Mesodermal cell (in vitro differentiated cells): ENCODE measurements at regions not wholly inside any gene's neighbourhood (a gene's known extent, or its start where the extent isn't known, plus 50 kb on each side); places are given as distances from the start of the nearest gene placed in this dataset.
"Not testable (repeated sequence)": the region's sequence is repeated elsewhere in the genome, so short reads cannot be mapped to it uniquely, and the experiment has no call there.

Source experiments
- H3K27ac ChIP-seq: 2 replicates; pipeline ENCODE4 v1.7.0; 2013; ENCODE audit warnings: mild to moderate bottlenecking, low read depth, low read length, moderate library complexity; ENCODE audit not compliant: severe bottlenecking
- H3K36me3 ChIP-seq: 2 replicates; pipeline ENCODE4 v1.7.1; 2013; ENCODE audit warnings: mild to moderate bottlenecking, low read length, moderate library complexity; ENCODE audit not compliant: control insufficient read depth, insufficient read depth
- H3K4me1 ChIP-seq: one replicate; pipeline ENCODE4 v1.7.1; 2013; ENCODE audit warnings: mild to moderate bottlenecking, low read length; ENCODE audit not compliant: insufficient read depth, control insufficient read depth, poor library complexity, severe bottlenecking
- H3K4me3 ChIP-seq: 2 replicates; pipeline ENCODE4 v1.7.0; 2013; ENCODE audit warnings: low read length, control low read depth, mild to moderate bottlenecking; ENCODE audit not compliant: insufficient read depth, poor library complexity, severe bottlenecking; ENCODE audit errors: extremely low read depth
- H3K9me3 ChIP-seq: 2 replicates; pipeline ENCODE4 v1.7.1; 2013; ENCODE audit warnings: mild to moderate bottlenecking, low read length, moderate library complexity; ENCODE audit not compliant: control insufficient read depth
- WGBS, 2 experiments: methylation state at CpG; one replicate each; pipeline ENCODE4 v1.1.5; 2013; ENCODE audit warnings: missing lambda C conversion rate in 2 of 2; ENCODE audit not compliant: insufficient coverage in 2 of 2; 5-methylcytosine and 5-hydroxymethylcytosine counted together

DNA sequence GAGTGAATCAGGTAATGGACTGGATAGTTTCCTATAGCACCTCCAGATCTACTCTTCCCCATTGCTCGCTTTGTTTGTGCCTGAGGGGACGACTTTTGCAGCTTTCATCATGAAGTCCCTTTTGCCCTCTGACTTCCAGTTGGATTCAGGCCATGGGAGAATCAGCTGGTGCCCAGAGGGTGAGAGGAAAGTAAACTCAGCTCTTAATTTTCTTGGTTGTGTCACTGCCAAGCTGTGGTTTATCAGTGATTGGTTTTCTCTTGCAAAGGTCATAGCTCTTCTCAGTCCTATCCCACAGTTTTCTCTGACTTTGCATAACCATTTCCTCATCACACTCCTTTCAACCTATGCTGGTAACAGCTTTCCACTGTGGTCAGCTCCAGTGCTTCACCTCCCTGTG is 200.1 kb downstream of the KCNJ2 start:
- WGBS, 2 experiments: 93 to 100% methylated on average over 2 of the region's 2 CpGs
- Histone ChIP-seq H3K9me3 (peaks cover 3% of the 10 kb centered on the region), H3K4me3 (no peak overlapping the region), H3K27ac (no peak overlapping the region), H3K4me1 (peaks cover 14% of the 10 kb centered on the region), H3K36me3 (no peaks in the 10 kb centered on the region)

- H3K4me3 ChIP-seq: no peak overlapping the region
- H3K27ac ChIP-seq: no peak overlapping the region
- 83 to 100% methylated on average over 3 of the region's 4 CpGs for WGBS, 2 experiments
- H3K36me3 ChIP-seq: no peaks in the 10 kb centered on the region
- H3K9me3 ChIP-seq: peaks cover 3% of the 10 kb centered on the region
- H3K4me1 ChIP-seq: peaks cover 11% of the 10 kb centered on the region
Observed at GRCh38 chr17:70370816-70371215, 201.5 kb downstream of the KCNJ2 start.

DNA sequence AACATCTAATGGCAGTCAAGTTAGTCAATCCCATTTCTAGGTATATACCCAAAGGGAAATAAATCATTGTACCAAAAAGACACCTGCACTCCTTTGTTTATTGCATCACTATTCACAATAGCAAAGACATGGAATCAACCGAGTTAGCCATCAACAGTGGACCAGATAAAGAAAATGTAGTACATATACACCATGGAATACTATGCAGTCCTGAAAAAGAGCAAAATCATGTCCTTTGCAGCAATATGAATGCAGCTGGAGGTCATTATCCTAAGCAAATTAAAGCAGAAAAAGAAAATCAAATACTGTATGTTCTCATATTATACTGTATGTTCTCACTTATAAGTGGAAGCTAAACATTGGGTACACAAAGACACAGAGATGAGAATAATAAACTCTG is 204.0 kb downstream of the KCNJ2 start:
- Histone ChIP-seq H3K9me3 (peaks cover 3% of the 10 kb centered on the region), H3K36me3 (no peaks in the 10 kb centered on the region), H3K4me3 (no peak overlapping the region), H3K27ac (no peak overlapping the region), H3K4me1 (no peaks in the 10 kb centered on the region)
- no CpG with 5 or more reads among the region's 1 CpG for WGBS, 2 experiments

DNA sequence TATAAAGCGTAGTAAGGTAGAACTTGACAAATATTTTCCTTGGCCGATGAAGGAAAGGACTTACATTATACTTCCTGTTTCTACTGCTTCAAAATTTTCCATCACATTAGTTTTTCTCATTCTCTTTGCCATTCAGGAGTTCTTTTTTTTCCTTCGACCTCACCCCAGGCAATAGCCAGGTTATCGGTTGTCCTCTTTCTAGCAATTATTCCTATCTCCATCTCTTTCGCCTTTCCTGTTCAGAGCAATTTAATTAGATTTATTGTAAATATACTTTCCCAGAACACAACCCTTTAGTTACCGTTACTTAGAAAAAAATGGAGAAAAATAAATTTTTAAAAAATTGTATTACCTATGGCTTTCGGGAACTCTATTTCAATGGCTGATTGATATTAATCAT is 205.2 kb downstream of the KCNJ2 start:
- 0 to 88% methylated on average over 1 of the region's 7 CpGs for whole genome bisulfite sequencing, 2 experiments

GRCh38 chr17:70375406-70375805 is 206.1 kb downstream of the KCNJ2 start:
- H3K9me3 ChIP-seq: peaks cover 3% of the 10 kb centered on the region
- H3K4me3 ChIP-seq: no peak overlapping the region
- no peaks in the 10 kb centered on the region for H3K36me3 ChIP-seq
- H3K27ac ChIP-seq: no peak overlapping the region
- no peaks in the 10 kb centered on the region for H3K4me1 ChIP-seq
- WGBS, 2 experiments: 71% methylated on average over 1 of the region's 1 CpG; no CpG with 5 or more reads in 1 of the 2 experiments

More for the DNA sequence above, 205.2 kb downstream of the KCNJ2 start:
- no peak overlapping the region for H3K4me3 ChIP-seq
- no peaks in the 10 kb centered on the region for H3K36me3 ChIP-seq
- no peaks in the 10 kb centered on the region for H3K4me1 ChIP-seq
- no peak overlapping the region for H3K27ac ChIP-seq
- peaks cover 3% of the 10 kb centered on the region for H3K9me3 ChIP-seq

GRCh38 chr17:70375813-70376770 is 206.8 kb downstream of the KCNJ2 start:
- no peaks in the 10 kb centered on the region for H3K36me3 ChIP-seq
- peaks cover 3% of the 10 kb centered on the region for H3K9me3 ChIP-seq
- H3K27ac ChIP-seq: no peak overlapping the region
- WGBS, 2 experiments: 100% methylated on average over 3 of the region's 4 CpGs; no CpG with 5 or more reads in 1 of the 2 experiments
- no peak overlapping the region for H3K4me3 ChIP-seq
- H3K4me1 ChIP-seq: no peaks in the 10 kb centered on the region

GRCh38 chr17:70377654-70378053 is 208.3 kb downstream of the KCNJ2 start:
- H3K27ac ChIP-seq: no peak overlapping the region
- WGBS, 2 experiments: 83% methylated on average over 1 of the region's 4 CpGs; no CpG with 5 or more reads in 1 of the 2 experiments
- peaks cover 3% of the 10 kb centered on the region for H3K9me3 ChIP-seq
- H3K36me3 ChIP-seq: no peaks in the 10 kb centered on the region
- no peak overlapping the region for H3K4me3 ChIP-seq
- H3K4me1 ChIP-seq: no peaks in the 10 kb centered on the region

DNA sequence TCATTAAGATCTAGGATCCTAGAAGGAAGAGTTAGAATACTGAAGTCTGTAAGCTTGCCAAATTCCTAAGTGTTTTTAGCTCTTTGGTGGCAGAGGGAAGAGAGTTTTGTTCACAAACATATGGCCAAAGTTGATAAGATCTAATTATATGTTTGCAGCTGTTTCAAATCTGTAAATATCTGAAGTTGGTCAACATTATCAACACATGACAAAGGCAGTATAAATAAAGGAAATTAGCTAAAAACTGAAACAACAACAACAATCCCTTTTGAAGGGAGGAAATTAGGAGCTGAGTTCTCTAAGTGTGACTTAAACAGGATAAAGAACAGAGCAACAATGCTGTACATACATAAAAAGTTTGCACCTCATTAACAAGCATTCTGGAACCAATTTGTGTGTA is 208.7 kb downstream of the KCNJ2 start:
- no peak overlapping the region for H3K4me3 ChIP-seq
- H3K27ac ChIP-seq: no peak overlapping the region

DNA sequence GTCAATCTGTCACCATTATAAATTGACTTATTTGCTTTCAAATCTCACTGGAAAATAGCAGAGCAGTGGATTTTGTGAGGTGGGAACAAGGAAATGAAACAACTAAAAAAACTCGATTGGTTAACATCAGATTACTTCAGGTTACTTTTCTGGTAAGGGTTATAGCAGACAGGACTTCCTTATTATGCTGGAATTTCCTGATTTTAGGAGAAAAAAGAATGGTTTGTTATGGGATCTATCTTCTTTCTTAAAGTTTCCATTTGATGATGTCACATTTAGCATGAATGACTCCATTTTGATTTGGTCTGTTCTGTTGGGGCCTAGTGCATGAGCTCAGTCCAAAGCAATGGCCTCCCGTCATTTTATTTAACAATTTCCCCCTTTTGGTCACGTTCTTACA is 210.6 kb downstream of the KCNJ2 start:
- Histone ChIP-seq H3K36me3 (no peaks in the 10 kb centered on the region), H3K27ac (no peak overlapping the region), H3K4me3 (no peak overlapping the region), H3K9me3 (no peaks in the 10 kb centered on the region), H3K4me1 (no peaks in the 10 kb centered on the region)
- WGBS, 2 experiments: 94 to 100% methylated on average over 2 of the region's 3 CpGs

More for the DNA sequence above, 208.7 kb downstream of the KCNJ2 start:
- Histone ChIP-seq H3K36me3 (no peaks in the 10 kb centered on the region), H3K9me3 (peaks cover 3% of the 10 kb centered on the region), H3K4me1 (no peaks in the 10 kb centered on the region)

- not testable (repeated sequence) for H3K4me1 ChIP-seq, H3K9me3 ChIP-seq, H3K36me3 ChIP-seq, H3K4me3 ChIP-seq, H3K27ac ChIP-seq
- 96 to 99% methylated on average over 12 to 13 of the region's 15 CpGs for WGBS, 2 experiments
Observed at GRCh38 chr17:70381916-70382315, 212.6 kb downstream of the KCNJ2 start.

GRCh38 chr17:70388326-70388725 is 219.0 kb downstream of the KCNJ2 start:
- Histone ChIP-seq H3K4me1 (no peaks in the 10 kb centered on the region), H3K36me3 (no peaks in the 10 kb centered on the region), H3K4me3 (no peak overlapping the region), H3K27ac (no peak overlapping the region), H3K9me3 (no peaks in the 10 kb centered on the region)
